Testis (tissue), 2 donors: ENCODE measurements at regions not wholly inside any gene's neighbourhood (a gene's known extent, or its start where the extent isn't known, plus 50 kb on each side); places are given as distances from the start of the nearest gene placed in this dataset.

Experiments used
- DNase-seq: peaks from one replicate; pipeline ENCODE4 v3.0.0-alpha.2; 2019
- H3K27ac ChIP-seq, 2 donors: fragments of 200-600 bp; sonication (generic); one replicate each; pipeline ENCODE4 v1.5.1; 2019
- H3K27me3 ChIP-seq: fragments of 200-600 bp; sonication (generic); one replicate; pipeline ENCODE4 v1.5.1; 2019
- H3K36me3 ChIP-seq: fragments of 200-600 bp; sonication (generic); one replicate; pipeline ENCODE4 v1.5.1; 2017; ENCODE audit warnings: low read depth; ENCODE audit errors: missing control alignments
- H3K4me1 ChIP-seq: fragments of 200-600 bp; sonication (generic); one replicate; pipeline ENCODE4 v1.5.1; 2019
- H3K4me3 ChIP-seq, 2 donors: fragments of 200-600 bp; sonication (generic); one replicate each; pipeline ENCODE4 v1.5.1; 2017 to 2019
- H3K9me3 ChIP-seq: fragments of 200-600 bp; sonication (generic); one replicate; pipeline ENCODE4 v1.5.1; 2017
- CTCF ChIP-seq, 3 experiments: fragments of 450-650 bp in 2 of 3; fragments of 200-600 bp in 1 of 3; sonication (generic) in 1 of 3; IDR thresholded peaks; one replicate each; pipeline ENCODE4 v1.5.1; 2016 to 2019; ENCODE audit warnings: antibody characterized with exemption in 3 of 3, mild to moderate bottlenecking in 2 of 3, moderate library complexity in 1 of 3
- POLR2A ChIP-seq: fragments of 450-650 bp; IDR thresholded peaks from one replicate; pipeline ENCODE4 v1.6.1; 2017; ENCODE audit warnings: antibody characterized with exemption, mild to moderate bottlenecking, moderate library complexity
- WGBS, 2 donors: methylation state at CpG; one replicate each; pipeline ENCODE4 v1.1.5; 2018; 5-methylcytosine and 5-hydroxymethylcytosine counted together
- intact Hi-C: fragments of 100-400 bp; cut with DNase I; formaldehyde crosslinking; loops from one replicate; pipeline ENCODE4 v1.15.1; 2023; ENCODE audit warnings: low total_unique reads

- 64 to 86% methylated on average over 7 to 9 of the region's 9 CpGs for WGBS, 2 donors
- TF ChIP-seq POLR2A (no peak), CTCF (IDR thresholded peaks at IDR 0.05) (no peak)
- Histone ChIP-seq H3K36me3 (no peaks in the 10 kb centered on the region), H3K4me1 (no peaks in the 10 kb centered on the region), H3K27me3 (no peaks in the 10 kb centered on the region), H3K27ac (no peak overlapping the region), H3K4me3 (no peak overlapping the region), H3K9me3 (no peaks in the 10 kb centered on the region)
- DNase-seq, result no peak
- intact Hi-C loops, result no loop called here
Measured at GRCh38 chr10:55426138-55426537, 625.1 kb upstream of the PCDH15 start.

- no peaks in the 10 kb centered on the region for H3K9me3 ChIP-seq
- no peak for TF ChIP-seq POLR2A
- TF ChIP-seq CTCF (IDR thresholded peaks at IDR 0.05), result no peak
- H3K36me3 ChIP-seq, result no peaks in the 10 kb centered on the region
- H3K4me3 ChIP-seq, result no peak overlapping the region
- WGBS, 2 donors, result 35% methylated on average over 7 of the region's 7 CpGs
- DNase-seq, result peak; percentile 69
- intact Hi-C loops, result no loop called here
- H3K27me3 ChIP-seq, result no peaks in the 10 kb centered on the region
- H3K27ac ChIP-seq, result peak overlapping the region in 1 of 2 donors; percentile 24
- no peaks in the 10 kb centered on the region for H3K4me1 ChIP-seq
Measured at GRCh38 chr10:55410415-55410885, 609.4 kb upstream of the PCDH15 start.

- H3K9me3 ChIP-seq, result no peaks in the 10 kb centered on the region
Measured at GRCh38 chr10:55404094-55404493, 603.1 kb upstream of the PCDH15 start.

GRCh38 chr10:55400075-55400849 is 599.2 kb upstream of the PCDH15 start:
- Histone ChIP-seq H3K36me3 (no peaks in the 10 kb centered on the region), H3K4me3 (no peak overlapping the region), H3K9me3 (no peaks in the 10 kb centered on the region), H3K27me3 (no peaks in the 10 kb centered on the region), H3K4me1 (no peaks in the 10 kb centered on the region), H3K27ac (no peak overlapping the region)
- TF ChIP-seq CTCF (IDR thresholded peaks at IDR 0.05) (no peak), POLR2A (no peak)
- DNase-seq, result no peak
- intact Hi-C loops, result no loop called here
- WGBS, 2 donors, result 80 to 82% methylated on average over 3 of the region's 3 CpGs

More at GRCh38 chr10:55404094-55404493, 603.1 kb upstream of the PCDH15 start:
- Histone ChIP-seq H3K27me3 (no peaks in the 10 kb centered on the region), H3K36me3 (no peaks in the 10 kb centered on the region), H3K4me1 (no peaks in the 10 kb centered on the region), H3K27ac (no peak overlapping the region), H3K4me3 (no peak overlapping the region)
- TF ChIP-seq CTCF (IDR thresholded peaks at IDR 0.05) (no peak), POLR2A (no peak)
- no peak for DNase-seq
- intact Hi-C loops, result no loop called here
- WGBS, 2 donors, result 69 to 80% methylated on average over 6 of the region's 6 CpGs

GRCh38 chr10:55398497-55398882 is 597.5 kb upstream of the PCDH15 start:
- Histone ChIP-seq H3K9me3 (no peaks in the 10 kb centered on the region), H3K4me3 (no peak overlapping the region), H3K4me1 (no peaks in the 10 kb centered on the region), H3K27ac (no peak overlapping the region), H3K27me3 (no peaks in the 10 kb centered on the region), H3K36me3 (no peaks in the 10 kb centered on the region)
- TF ChIP-seq CTCF (IDR thresholded peaks at IDR 0.05) (no peak), POLR2A (no peak)
- DNase-seq, result no peak
- intact Hi-C loops, result no loop called here
- 69 to 83% methylated on average over 1 of the region's 1 CpG for WGBS, 2 donors
